Endothelial cell of umbilical vein (primary cell): ENCODE measurements at regions not wholly inside any gene's neighbourhood (a gene's known extent, or its start where the extent isn't known, plus 50 kb on each side); places are given as distances from the start of the nearest gene placed in this dataset.

ENCODE experiments used
- BruUV-seq: library from RNA; stranded (reverse); fragments of 400-500 nt; replicated peaks from 2 replicates; lab custom pipeline; 2021; lab: Mats Ljungman, UMichigan
- CTCF ChIA-PET: fragments of 300-600, 350-600 bp; sonication (Branson Sonifier 250); formaldehyde crosslinking; loops from one replicate; lab custom pipeline; 2021; ENCODE audit warnings: antibody characterized with exemption, inconsistent platforms; lab: Charles Lee
- POLR2A ChIA-PET: fragments of 300-600, 350-600 bp; sonication (Branson Sonifier 250); formaldehyde crosslinking; loops from one replicate; lab custom pipeline; 2021; ENCODE audit warnings: antibody characterized with exemption, inconsistent platforms; lab: Charles Lee
- DNase-seq: peaks from one replicate; pipeline ENCODE4 v3.0.0-alpha.2; 2011; ENCODE audit warnings: low read depth, low spot score
- FAIRE-seq: peaks from 2 replicates; lab custom pipeline; 2011; peaks lifted over from hg19 to GRCh38; lab: Jason Lieb, UNC
- H2AFZ ChIP-seq: 2 replicates; pipeline ENCODE4 v1.6.0; 2012; ENCODE audit warnings: low read depth, low read length, control low read depth, inconsistent platforms
- H3K27ac ChIP-seq: 2 replicates; pipeline ENCODE4 v1.5.1; 2011; ENCODE audit warnings: low read depth, mild to moderate bottlenecking, control low read depth, low read length, moderate library complexity; ENCODE audit not compliant: insufficient read depth
- H3K27me3 ChIP-seq, 2 experiments: 2 replicates each; pipeline versions ENCODE4 v1.6.0 to v1.6.1; 2011; ENCODE audit warnings: low read length in 2 of 2, mixed read lengths in 1 of 2; ENCODE audit not compliant: control insufficient read depth in 2 of 2, insufficient read depth in 2 of 2
- H3K36me3 ChIP-seq, 2 experiments: 2 replicates in 1 of 2; 3 replicates in 1 of 2; pipeline ENCODE4 v1.5.1; 2011; ENCODE audit warnings: low read length in 2 of 2, mild to moderate bottlenecking in 1 of 2, moderate library complexity in 1 of 2; ENCODE audit not compliant: control insufficient read depth in 2 of 2, insufficient read depth in 2 of 2; ENCODE audit errors: extremely low read depth in 1 of 2
- H3K4me1 ChIP-seq: 3 replicates; pipeline ENCODE4 v1.5.1; 2011; ENCODE audit warnings: mild to moderate bottlenecking, low read length; ENCODE audit not compliant: control insufficient read depth, insufficient read depth; ENCODE audit errors: extremely low read depth
- H3K4me2 ChIP-seq: 2 replicates; pipeline ENCODE4 v1.6.1; 2011; ENCODE audit warnings: low read length, control low read depth, mixed read lengths; ENCODE audit not compliant: insufficient read depth
- H3K4me3 ChIP-seq, 3 experiments: fragments of 200-600 bp in 1 of 3; sonication (generic), shearing (Covaris generic) in 1 of 3; replicated peaks in 1 of 3; 2 replicates each; pipeline ENCODE4 v1.5.1; 2011 to 2016; ENCODE audit warnings: control low read depth in 3 of 3, low read length in 3 of 3, mild to moderate bottlenecking in 2 of 3, inconsistent platforms in 1 of 3, low read depth in 1 of 3, moderate library complexity in 1 of 3; ENCODE audit not compliant: insufficient read depth in 1 of 3
- H3K79me2 ChIP-seq: 2 replicates; pipeline ENCODE4 v1.6.0; 2012; ENCODE audit warnings: low read length, inconsistent platforms; ENCODE audit not compliant: control insufficient read depth, insufficient read depth
- H3K9ac ChIP-seq: replicated peaks from 2 replicates; pipeline ENCODE3; 2011; ENCODE audit warnings: low read length, control low read depth; ENCODE audit not compliant: insufficient read depth; ENCODE audit errors: extremely low read depth
- H3K9me1 ChIP-seq: replicated peaks from 3 replicates; pipeline ENCODE4 v1.6.0; 2011; ENCODE audit warnings: mild to moderate bottlenecking, low read length; ENCODE audit not compliant: control insufficient read depth, insufficient read depth; ENCODE audit errors: extremely low read depth
- H3K9me3 ChIP-seq: replicated peaks from 2 replicates; pipeline ENCODE4 v1.5.1; 2012; ENCODE audit warnings: low read length, inconsistent platforms; ENCODE audit not compliant: control insufficient read depth, insufficient read depth
- H4K20me1 ChIP-seq: replicated peaks from 2 replicates; pipeline ENCODE3; 2011; ENCODE audit warnings: mild to moderate bottlenecking, low read length; ENCODE audit not compliant: control insufficient read depth, insufficient read depth; ENCODE audit errors: extremely low read depth
- CTCF ChIP-seq, 2 donors: IDR thresholded peaks; 1 replicate in 1 of 2; 2 replicates in 1 of 2; pipeline ENCODE4 v1.5.1; 2011; ENCODE audit warnings: low read length in 2 of 2, mild to moderate bottlenecking in 2 of 2, moderate library complexity in 2 of 2, control low read depth in 1 of 2, inconsistent platforms in 1 of 2, low read depth in 1 of 2; ENCODE audit not compliant: insufficient read depth in 1 of 2; ENCODE audit errors: extremely low read depth in 1 of 2
- EZH2 ChIP-seq: IDR thresholded peaks from 2 replicates; pipeline ENCODE4 v1.6.1; 2012; ENCODE audit warnings: borderline replicate concordance, low read depth, mild to moderate bottlenecking, moderate library complexity, low read length, inconsistent platforms; ENCODE audit not compliant: severe bottlenecking
- FOS ChIP-seq: IDR thresholded peaks from 2 replicates; pipeline ENCODE4 v1.6.1; 2011; ENCODE audit warnings: mild to moderate bottlenecking, low read length, moderate library complexity, borderline replicate concordance; ENCODE audit not compliant: insufficient read depth
- GATA2 ChIP-seq: IDR thresholded peaks from 2 replicates; pipeline ENCODE4 v1.7.0; 2011; ENCODE audit warnings: low read depth, mild to moderate bottlenecking, moderate library complexity, mixed read lengths, low read length; ENCODE audit not compliant: insufficient read length, insufficient read depth
- JUN ChIP-seq: IDR thresholded peaks from 2 replicates; pipeline ENCODE4 v1.6.1; 2011; ENCODE audit warnings: borderline replicate concordance, low read depth; ENCODE audit not compliant: insufficient read length, insufficient read depth
- MAX ChIP-seq: IDR thresholded peaks from 2 replicates; pipeline ENCODE4 v1.6.1; 2011; ENCODE audit not compliant: insufficient read depth, insufficient read length
- MYC ChIP-seq: IDR thresholded peaks from one replicate; pipeline ENCODE4 v1.6.1; 2011; ENCODE audit warnings: mild to moderate bottlenecking, low read depth, low read length
- POLR2A ChIP-seq: IDR thresholded peaks from 2 replicates; pipeline ENCODE4 v1.6.1; 2012; ENCODE audit warnings: low read depth, mild to moderate bottlenecking, control low read depth, low read length
- POLR2AphosphoS5 ChIP-seq: IDR thresholded peaks from 2 replicates; pipeline ENCODE4 v1.6.1; 2012; ENCODE audit warnings: low read depth, mild to moderate bottlenecking, control low read depth, low read length, moderate library complexity; ENCODE audit not compliant: insufficient read depth
- dilution Hi-C: fragments of 300-500 bp; cut with MboI; formaldehyde crosslinking; loops from one replicate; pipeline ENCODE4 v1.15.0; 2019; ENCODE audit warnings: low sequenced_read_pairs; ENCODE audit not compliant: extremely low pct_ligation_motif_present
- intact Hi-C: fragments of 100-400 bp; cut with micrococcal nuclease; formaldehyde crosslinking; loops from one replicate; pipeline ENCODE4 v1.10.0; 2022

- H3K27ac ChIP-seq: no peak overlapping the region
- no peaks in the 10 kb centered on the region for H3K79me2 ChIP-seq
- no peak overlapping the region for H3K4me3 ChIP-seq
- FAIRE-seq: no peak
- no peaks in the 10 kb centered on the region for H3K36me3 ChIP-seq
- no peaks in the 10 kb centered on the region for H3K9me3 ChIP-seq
- H2AFZ ChIP-seq: no peak overlapping the region
- intact Hi-C loops (no loop called here), dilution Hi-C loops (no loop called here)
- no peak for TF ChIP-seq POLR2AphosphoS5
- no peak for TF ChIP-seq GATA2
- TF ChIP-seq POLR2A: no peak
- TF ChIP-seq JUN: no peak
- no peak for TF ChIP-seq EZH2
- no peak for TF ChIP-seq CTCF (IDR thresholded peaks at IDR 0.05; ENCODE audit: extremely low read depth in 1 of 2, insufficient read depth in 1 of 2, low read depth in 1 of 2, low read length in 2 of 2)
- no peak for TF ChIP-seq FOS
- no peak for TF ChIP-seq MAX
- TF ChIP-seq MYC: no peak
- no peak for DNase-seq
- no peak overlapping the region for H3K4me2 ChIP-seq
- no TSS peak for BruUV-seq
- no peaks in the 10 kb centered on the region for H3K4me1 ChIP-seq
- no peak overlapping the region for H3K9ac ChIP-seq
- H3K27me3 ChIP-seq: no peaks in the 10 kb centered on the region
- ChIA-PET CTCF (no interaction called here), POLR2A (no interaction called here)
- no peaks in the 10 kb centered on the region for H3K9me1 ChIP-seq
- H4K20me1 ChIP-seq: no peaks in the 10 kb centered on the region
Measured at GRCh38 chr9:82722561-82722960, 340.4 kb downstream of the RASEF start.
